Neuronal stem cell (in vitro differentiated cells): ENCODE measurements at regions not wholly inside any gene's neighbourhood (a gene's known extent, or its start where the extent isn't known, plus 50 kb on each side); places are given as distances from the start of the nearest gene placed in this dataset.

Experiments
- DNase-seq: peaks from one replicate; pipeline ENCODE4 v3.0.0-alpha.2; 2013; ENCODE audit warnings: low spot score
- H2AFZ ChIP-seq: one replicate; pipeline ENCODE4 v1.6.1; 2013; ENCODE audit warnings: mild to moderate bottlenecking, low read length, inconsistent platforms
- H2AK5ac ChIP-seq: 2 replicates; pipeline ENCODE4 v1.6.1; 2013; ENCODE audit warnings: low read depth, mild to moderate bottlenecking, inconsistent platforms, low read length, moderate library complexity, mixed read lengths
- H2BK120ac ChIP-seq: 2 replicates; pipeline ENCODE4 v1.6.1; 2013; ENCODE audit warnings: low read depth, mild to moderate bottlenecking, inconsistent platforms, low read length, moderate library complexity, mixed read lengths
- H2BK12ac ChIP-seq: one replicate; pipeline ENCODE4 v1.6.1; 2013; ENCODE audit warnings: low read length, inconsistent platforms
- H2BK15ac ChIP-seq: 2 replicates; pipeline ENCODE4 v1.6.1; 2013; ENCODE audit warnings: mild to moderate bottlenecking, low read length, inconsistent platforms, mixed read lengths
- H2BK5ac ChIP-seq: one replicate; pipeline ENCODE4 v1.6.1; 2013; ENCODE audit warnings: inconsistent platforms, mild to moderate bottlenecking, low read length, moderate library complexity
- H3K14ac ChIP-seq: one replicate; pipeline ENCODE4 v1.6.1; 2013; ENCODE audit warnings: low read length, inconsistent platforms
- H3K18ac ChIP-seq: 2 replicates; pipeline ENCODE4 v1.6.1; 2013; ENCODE audit warnings: low read length, inconsistent platforms
- H3K23ac ChIP-seq: 2 replicates; pipeline ENCODE4 v1.6.1; 2013; ENCODE audit warnings: low read depth, mild to moderate bottlenecking, mixed read lengths, low read length, inconsistent platforms; ENCODE audit not compliant: poor library complexity
- H3K27ac ChIP-seq: replicated peaks from 3 replicates; pipeline ENCODE4 v1.5.1; 2013; ENCODE audit warnings: low read length, inconsistent platforms
- H3K27me3 ChIP-seq, 3 experiments: 2 replicates each; pipeline ENCODE4 v1.6.1; 2013; ENCODE audit warnings: low read length in 3 of 3, mild to moderate bottlenecking in 2 of 3, inconsistent platforms in 1 of 3, low read depth in 1 of 3, mixed read lengths in 1 of 3, moderate library complexity in 1 of 3; ENCODE audit not compliant: control insufficient read depth in 3 of 3, insufficient read depth in 3 of 3
- H3K36me3 ChIP-seq, 2 donors: replicated peaks in 1 of 2; 2 replicates each; pipeline ENCODE4 v1.6.1; 2013; ENCODE audit warnings: low read length in 2 of 2; ENCODE audit not compliant: control insufficient read depth in 2 of 2, insufficient read depth in 2 of 2
- H3K4ac ChIP-seq: 2 replicates; pipeline ENCODE4 v1.6.1; 2013; ENCODE audit warnings: inconsistent platforms, mild to moderate bottlenecking, low read length, moderate library complexity
- H3K4me1 ChIP-seq, 2 donors: 1 replicate in 1 of 2; 2 replicates in 1 of 2; pipeline ENCODE4 v1.6.1; 2013; ENCODE audit warnings: low read length in 2 of 2, low read depth in 1 of 2; ENCODE audit not compliant: control insufficient read depth in 2 of 2, insufficient read depth in 1 of 2
- H3K4me2 ChIP-seq: one replicate; pipeline ENCODE4 v1.6.1; 2013; ENCODE audit warnings: mild to moderate bottlenecking, low read length, inconsistent platforms; ENCODE audit not compliant: insufficient read depth, poor library complexity, severe bottlenecking
- H3K4me3 ChIP-seq, 2 donors: 2 replicates each; pipeline ENCODE4 v1.5.1; 2013; ENCODE audit warnings: low read length in 2 of 2, mild to moderate bottlenecking in 2 of 2, inconsistent platforms in 1 of 2, moderate library complexity in 1 of 2
- H3K79me1 ChIP-seq: one replicate; pipeline ENCODE4 v1.6.1; 2013; ENCODE audit warnings: low read depth, mild to moderate bottlenecking, inconsistent platforms, low read length, moderate library complexity
- H3K9ac ChIP-seq: one replicate; pipeline ENCODE4 v1.6.1; 2013; ENCODE audit warnings: mild to moderate bottlenecking, low read depth, low read length, inconsistent platforms; ENCODE audit not compliant: poor library complexity
- H3K9me3 ChIP-seq, 2 donors: replicated peaks in 1 of 2; 2 replicates each; pipeline versions ENCODE3 to v1.6.1; 2013; ENCODE audit warnings: low read length in 2 of 2, mild to moderate bottlenecking in 2 of 2, inconsistent platforms in 1 of 2, low read depth in 1 of 2, mixed read lengths in 1 of 2, moderate library complexity in 1 of 2; ENCODE audit not compliant: control insufficient read depth in 2 of 2, insufficient read depth in 1 of 2
- H4K8ac ChIP-seq: one replicate; pipeline ENCODE4 v1.6.1; 2013; ENCODE audit warnings: low read depth, mild to moderate bottlenecking, inconsistent platforms, low read length, moderate library complexity
- H4K91ac ChIP-seq: one replicate; pipeline ENCODE4 v1.6.1; 2013; ENCODE audit warnings: low read length, low read depth, mild to moderate bottlenecking, inconsistent platforms; ENCODE audit not compliant: poor library complexity
- WGBS, 2 donors: extraction: QIAGEN DNeasy Blood & Tissue Kit; methylation state at CpG; one replicate each; pipeline ENCODE4 v1.1.7; 2013; ENCODE audit warnings: missing lambda C conversion rate in 2 of 2, mixed read lengths in 1 of 2; ENCODE audit not compliant: insufficient read length in 2 of 2, insufficient replicate concordance in 1 of 2; ENCODE audit errors: extremely low coverage in 2 of 2; 5-methylcytosine and 5-hydroxymethylcytosine counted together

- Histone ChIP-seq H2BK12ac (no peak overlapping the region), H4K91ac (no peak overlapping the region), H3K9me3 (no peaks in the 10 kb centered on the region), H3K27ac (no peak overlapping the region), H3K18ac (no peak overlapping the region), H2AK5ac (no peak overlapping the region), H3K9ac (no peak overlapping the region), H2BK120ac (no peak overlapping the region), H3K27me3 (no peaks in the 10 kb centered on the region), H3K4me3 (no peak overlapping the region), H3K14ac (no peak overlapping the region), H3K4ac (no peak overlapping the region), H3K36me3 (no peaks in the 10 kb centered on the region), H2BK5ac (no peak overlapping the region), H2BK15ac (no peak overlapping the region), H3K4me2 (no peak overlapping the region), H3K4me1 (no peaks in the 10 kb centered on the region), H3K79me1 (no peaks in the 10 kb centered on the region), H4K8ac (no peak overlapping the region), H3K23ac (no peak overlapping the region), H2AFZ (no peak overlapping the region)
- no CpG with 5 or more reads among the region's 5 CpGs for WGBS, 2 donors
- no peak for DNase-seq
Measured at GRCh38 chr3:157938154-157938779, 168.0 kb downstream of the SHOX2 start.

GRCh38 chr3:157931517-157931916, 174.7 kb downstream of the SHOX2 start:
- no peaks in the 10 kb centered on the region for H3K79me1 ChIP-seq
- H4K91ac ChIP-seq, result no peak overlapping the region
- H3K27me3 ChIP-seq, result no peaks in the 10 kb centered on the region
- no peak overlapping the region for H2BK120ac ChIP-seq
- H3K4ac ChIP-seq, result no peak overlapping the region
- no peaks in the 10 kb centered on the region for H3K36me3 ChIP-seq
- no peak overlapping the region for H4K8ac ChIP-seq
- no peak overlapping the region for H2BK5ac ChIP-seq
- no peak overlapping the region for H2AK5ac ChIP-seq
- no peak overlapping the region for H2BK12ac ChIP-seq
- H3K9ac ChIP-seq, result no peak overlapping the region
- H3K4me1 ChIP-seq, result peaks cover 0 to 3% of the 10 kb centered on the region in 2 donors
- no peak overlapping the region for H3K23ac ChIP-seq
- no peak overlapping the region for H3K14ac ChIP-seq
- DNase-seq, result no peak
- H2AFZ ChIP-seq, result no peak overlapping the region
- no peak overlapping the region for H3K4me2 ChIP-seq
- H3K9me3 ChIP-seq, result no peaks in the 10 kb centered on the region
- H3K4me3 ChIP-seq, result no peak overlapping the region
- no peak overlapping the region for H2BK15ac ChIP-seq
- no peak overlapping the region for H3K27ac ChIP-seq
- H3K18ac ChIP-seq, result no peak overlapping the region
- WGBS, 2 donors, result no CpG with 5 or more reads among the region's 6 CpGs

GRCh38 chr3:157930000-157930780, 176.0 kb downstream of the SHOX2 start:
- no CpG with 5 or more reads among the region's 4 CpGs for WGBS, 2 donors
- no peak overlapping the region for H3K27ac ChIP-seq

GRCh38 chr3:157926822-157927221, 179.4 kb downstream of the SHOX2 start:
- WGBS, 2 donors, result no CpG with 5 or more reads among the region's 8 CpGs
- DNase-seq, result no peak
- Histone ChIP-seq H2BK15ac (no peak overlapping the region), H3K14ac (no peak overlapping the region), H3K36me3 (no peaks in the 10 kb centered on the region), H2BK5ac (no peak overlapping the region), H3K23ac (no peak overlapping the region), H3K4me2 (no peak overlapping the region), H3K18ac (no peak overlapping the region), H2BK120ac (no peak overlapping the region), H3K9me3 (no peaks in the 10 kb centered on the region), H3K4me3 (no peak overlapping the region), H3K27me3 (no peaks in the 10 kb centered on the region), H4K8ac (no peak overlapping the region), H3K4ac (no peak overlapping the region), H3K4me1 (peaks cover 0 to 3% of the 10 kb centered on the region in 2 donors), H2AFZ (no peak overlapping the region), H4K91ac (no peak overlapping the region), H2AK5ac (no peak overlapping the region), H3K79me1 (no peaks in the 10 kb centered on the region), H3K9ac (no peak overlapping the region), H3K27ac (no peak overlapping the region), H2BK12ac (no peak overlapping the region)

More at GRCh38 chr3:157930000-157930780, 176.0 kb downstream of the SHOX2 start:
- Histone ChIP-seq H3K27me3 (no peaks in the 10 kb centered on the region), H3K18ac (no peak overlapping the region), H3K4ac (no peak overlapping the region), H3K4me3 (peak overlapping the region in 1 of 2 donors; percentile 9), H3K4me1 (peaks cover 0 to 3% of the 10 kb centered on the region in 2 donors), H2AFZ (no peak overlapping the region), H3K23ac (no peak overlapping the region), H2AK5ac (no peak overlapping the region), H3K9ac (no peak overlapping the region), H3K36me3 (no peaks in the 10 kb centered on the region), H4K91ac (no peak overlapping the region), H3K79me1 (no peaks in the 10 kb centered on the region), H2BK120ac (no peak overlapping the region), H4K8ac (no peak overlapping the region), H3K14ac (no peak overlapping the region), H2BK12ac (no peak overlapping the region), H2BK5ac (no peak overlapping the region), H2BK15ac (no peak overlapping the region), H3K4me2 (no peak overlapping the region), H3K9me3 (no peaks in the 10 kb centered on the region)
- no peak for DNase-seq
